K562 (cell line): ENCODE measurements at regions not wholly inside any gene's neighbourhood (a gene's known extent, or its start where the extent isn't known, plus 50 kb on each side); places are given as distances from the start of the nearest gene placed in this dataset.

Experiments used
- ATAC-seq: fragments of 200-7000 bp; cut with Tn5 transposase; 3 replicates; pipeline ENCODE4 v1.9.1; 2020; ENCODE audit warnings: moderate library complexity
- BruUV-seq: library from RNA; stranded (reverse); fragments of 400-500 nt; replicated peaks from 2 replicates; lab custom pipeline; 2021; lab: Mats Ljungman, UMichigan
- CTCF ChIA-PET: fragments of 300-600 bp; formaldehyde crosslinking; extraction: SDS; loops from one replicate; lab custom pipeline; 2021; ENCODE audit warnings: low intra/inter-chr PET ratio; lab: Yijun Ruan, JAX
- POLR2A ChIA-PET: fragments of 300-600, 350-650 bp; sonication (Branson Sonifier 250); formaldehyde crosslinking; extraction: SDS; loops from one replicate; lab custom pipeline; 2021; ENCODE audit warnings: antibody characterized with exemption, inconsistent platforms; lab: Yijun Ruan, JAX
- DNase-seq, 4 experiments: peaks; one replicate each; pipeline versions ENCODE4 v3.0.0 to v3.0.0-alpha.2; 2011 to 2018; ENCODE audit warnings: low spot score in 3 of 4, mixed read lengths in 3 of 4; ENCODE audit errors: extremely low read depth in 1 of 4
- FAIRE-seq: peaks from 2 replicates; lab custom pipeline; 2011; peaks lifted over from hg19 to GRCh38; lab: Jason Lieb, UNC
- H2AFZ ChIP-seq: 2 replicates; pipeline ENCODE4 v1.6.0; 2011; ENCODE audit warnings: low read depth, low read length, control low read depth, inconsistent platforms
- H3K27ac ChIP-seq: fragments of 200-600 bp; 3 replicates; pipeline ENCODE4 v1.8.0; 2011; ENCODE audit warnings: low read depth, mild to moderate bottlenecking, control low read depth, inconsistent platforms, low read length, moderate library complexity, mixed read lengths; ENCODE audit errors: extremely low read depth
- H3K27me3 ChIP-seq, 2 experiments: fragments of 300-600 bp in 1 of 2; 2 replicates in 1 of 2; 3 replicates in 1 of 2; pipeline versions ENCODE4 v1.6.0 to v1.8.0; 2011; ENCODE audit warnings: inconsistent platforms in 2 of 2, low read length in 2 of 2, mild to moderate bottlenecking in 1 of 2, mixed read lengths in 1 of 2, moderate library complexity in 1 of 2; ENCODE audit not compliant: control insufficient read depth in 2 of 2, insufficient read depth in 2 of 2
- H3K36me3 ChIP-seq: fragments of 300-600 bp; 3 replicates; pipeline ENCODE4 v1.8.0; 2011; ENCODE audit warnings: mild to moderate bottlenecking, low read length, inconsistent platforms; ENCODE audit not compliant: control insufficient read depth, insufficient read depth
- H3K4me1 ChIP-seq, 2 experiments: fragments of 200-600 bp in 1 of 2; replicated peaks in 1 of 2; 2 replicates in 1 of 2; 3 replicates in 1 of 2; pipeline versions ENCODE4 v1.5.1 to v1.8.0; 2011; ENCODE audit warnings: inconsistent platforms in 2 of 2, low read length in 2 of 2, mild to moderate bottlenecking in 1 of 2, mixed read lengths in 1 of 2, moderate library complexity in 1 of 2; ENCODE audit not compliant: control insufficient read depth in 2 of 2, insufficient read depth in 2 of 2
- H3K4me2 ChIP-seq: 2 replicates; pipeline ENCODE4 v1.6.1; 2011; ENCODE audit warnings: low read length, control low read depth, inconsistent platforms, mixed read lengths; ENCODE audit not compliant: insufficient read depth
- H3K4me3 ChIP-seq: fragments of 200-600 bp; sonication (generic), shearing (Covaris generic); 2 replicates; pipeline ENCODE4 v1.5.1; 2016; ENCODE audit warnings: control low read depth, inconsistent platforms
- H3K79me2 ChIP-seq: fragments of 200-600 bp; 3 replicates; pipeline ENCODE4 v1.8.0; 2011; ENCODE audit warnings: low read length, inconsistent platforms; ENCODE audit not compliant: control insufficient read depth, insufficient read depth
- H3K9ac ChIP-seq, 2 experiments: 2 replicates each; pipeline versions ENCODE4 v1.6.0 to v1.6.1; 2011; ENCODE audit warnings: low read depth in 2 of 2, low read length in 2 of 2, control low read depth in 1 of 2, inconsistent platforms in 1 of 2, mild to moderate bottlenecking in 1 of 2, mixed read lengths in 1 of 2; ENCODE audit not compliant: insufficient read depth in 1 of 2
- H3K9me1 ChIP-seq: one replicate; pipeline ENCODE4 v1.6.0; 2011; ENCODE audit warnings: inconsistent platforms, mild to moderate bottlenecking, low read length, moderate library complexity; ENCODE audit not compliant: control insufficient read depth, insufficient read depth
- H3K9me3 ChIP-seq: replicated peaks from 2 replicates; pipeline ENCODE4 v1.5.1; 2011; ENCODE audit warnings: low read depth, low read length, inconsistent platforms; ENCODE audit not compliant: control insufficient read depth, insufficient read depth
- H4K20me1 ChIP-seq: replicated peaks from 2 replicates; pipeline ENCODE4 v1.6.1; 2011; ENCODE audit warnings: low read length, inconsistent platforms, mixed read lengths; ENCODE audit not compliant: control insufficient read depth, insufficient read depth
- E2F3 ChIP-seq: fragments of 250-450 bp; sonication (Bioruptor Pico); IDR thresholded peaks from 2 replicates; pipeline ENCODE4 v1.4.0; 2020; ENCODE audit warnings: mild to moderate bottlenecking
- GATA2 ChIP-seq: sonication (generic); formaldehyde crosslinking; IDR thresholded peaks from 2 replicates; pipeline ENCODE4 v1.4.0; 2020; ENCODE audit warnings: mild to moderate bottlenecking, missing genetic modification reagents
- KLF13 ChIP-seq: fragments of 450-650 bp; IDR thresholded peaks from 2 replicates; pipeline ENCODE4 v1.6.1; 2016; ENCODE audit warnings: missing genetic modification characterization, low read depth, mild to moderate bottlenecking, missing compliant biosample characterization, moderate library complexity, borderline replicate concordance
- MCM2 ChIP-seq: fragments of 450-650 bp; IDR thresholded peaks from 2 replicates; pipeline ENCODE4 v1.6.1; 2017; ENCODE audit warnings: low read depth, mild to moderate bottlenecking
- NEUROD1 ChIP-seq: fragments of 150-350 bp; IDR thresholded peaks from 2 replicates; pipeline ENCODE4 v1.6.1; 2014; ENCODE audit warnings: borderline replicate concordance, low read length, low read depth; ENCODE audit not compliant: partially characterized antibody
- NFE2 ChIP-seq: IDR thresholded peaks from 2 replicates; pipeline ENCODE4 v1.6.1; 2014; ENCODE audit warnings: antibody characterized with exemption, low read depth
- ZKSCAN3 ChIP-seq: fragments of 250-450 bp; sonication (Bioruptor Pico); IDR thresholded peaks from 2 replicates; pipeline ENCODE4 v1.4.0; 2020
- ZNF174 ChIP-seq: fragments of 250-450 bp; sonication (Bioruptor Pico); IDR thresholded peaks from 2 replicates; pipeline ENCODE4 v1.4.0; 2020; ENCODE audit warnings: mild to moderate bottlenecking
- ZNF282 ChIP-seq: sonication (generic); formaldehyde crosslinking; IDR thresholded peaks from 2 replicates; pipeline ENCODE4 v1.8.1; 2023; ENCODE audit warnings: missing genetic modification reagents
- WGBS: fragments of 100-300 bp; shearing (Covaris generic); methylation state at CpG from one replicate; pipeline ENCODE4 v1.1.6; 2016; ENCODE audit warnings: low coverage, mixed read lengths; ENCODE audit not compliant: insufficient coverage; ENCODE audit errors: missing lambda C conversion rate; 5-methylcytosine and 5-hydroxymethylcytosine counted together
- in situ Hi-C: fragments of 300-500 bp; cut with MboI; formaldehyde crosslinking; loops from 4 replicates; pipeline ENCODE4 v1.15.0; 2018; ENCODE audit warnings: inconsistent platforms, mixed read lengths
- intact Hi-C: fragments of 100-400 bp; cut with micrococcal nuclease; formaldehyde crosslinking; loops from 2 replicates; pipeline ENCODE4 v1.14.2; 2022

DNA sequence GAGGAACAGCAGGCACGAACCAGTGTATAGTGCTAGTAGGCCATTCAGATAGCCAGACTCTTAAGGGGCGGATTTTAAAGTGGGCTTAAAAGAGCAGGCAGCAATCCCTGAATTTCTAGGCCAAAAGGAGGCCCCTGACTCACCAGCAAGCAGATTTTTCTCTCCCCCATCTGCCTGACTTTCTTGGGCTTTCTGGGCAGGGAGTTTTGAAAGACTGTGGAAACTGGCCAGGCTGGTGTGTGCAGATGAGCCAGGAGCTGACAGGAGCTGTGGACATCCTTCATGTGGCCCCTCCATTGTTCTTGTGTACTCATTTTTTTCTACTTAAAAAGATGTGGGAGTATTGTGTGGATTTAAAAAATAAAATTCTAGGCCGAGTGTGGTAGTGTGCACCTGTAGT is 59.0 kb downstream of the GLI2 start:
- no peak for ATAC-seq
- Histone ChIP-seq H3K79me2 (no peaks in the 10 kb centered on the region), H3K27me3 (peaks cover 25 to 92% of the 10 kb centered on the region in 2 experiments; a peak in 4 of 5 replicates)
- POLR2A ChIA-PET: interaction anchor here (0.6 kb wide), 1 partner anchor 21 kb away, joined by 4 read pairs; no protein-coding TSS in a partner anchor
- TF ChIP-seq NEUROD1: no peak
- TF ChIP-seq KLF13: no peak
- TF ChIP-seq ZKSCAN3 (CRISPR knock-in tag): no peak
- TF ChIP-seq ZNF174: no peak
- TF ChIP-seq GATA2 (CRISPR knock-in tag): no peak
- TF ChIP-seq E2F3: no peak
- TF ChIP-seq ZNF282 (CRISPR knock-in tag): no peak
- TF ChIP-seq NFE2: no peak
- no peak for TF ChIP-seq MCM2
- TF ChIP-seq, all 486 proteins: peak for 0
- Histone ChIP-seq H3K27ac (no peak overlapping the region), H3K9me3 (no peaks in the 10 kb centered on the region), H2AFZ (no peak overlapping the region), H3K4me3 (no peak overlapping the region), H4K20me1 (peaks cover 6% of the 10 kb centered on the region; the same call in 1 of the 2 replicates), H3K4me1 (no peaks in the 10 kb centered on the region; a peak in 1 of 5 replicates), H3K9me1 (no peaks in the 10 kb centered on the region), H3K36me3 (no peaks in the 10 kb centered on the region), H3K9ac (no peak overlapping the region), H3K4me2 (no peak overlapping the region)
- CTCF ChIA-PET: no interaction called here
- no TSS peak for BruUV-seq
- in situ Hi-C loops (no loop called here), intact Hi-C loops (no loop called here)
- FAIRE-seq (no peak), DNase-seq (no peak)
- 0% methylated on average over 3 of the region's 3 CpGs for WGBS
